Activated CD4-positive, alpha-beta T cell treated with anti-CD3 and anti-CD28 coated beads, Interleukin-2, amount 50 U/mL, for 16 hours (primary cell): ENCODE measurements at regions not wholly inside any gene's neighbourhood (a gene's known extent, or its start where the extent isn't known, plus 50 kb on each side); places are given as distances from the start of the nearest gene placed in this dataset.
A peak's percentile ranks its signal among the peaks of the same experiment; 100 is the strongest.
"Not testable (repeated sequence)": the region's sequence is repeated elsewhere in the genome, so short reads cannot be mapped to it uniquely, and the experiment has no call there.

Source experiments
- DNase-seq: peaks from one replicate; pipeline ENCODE4 v3.0.0-alpha.2; 2020

DNA sequence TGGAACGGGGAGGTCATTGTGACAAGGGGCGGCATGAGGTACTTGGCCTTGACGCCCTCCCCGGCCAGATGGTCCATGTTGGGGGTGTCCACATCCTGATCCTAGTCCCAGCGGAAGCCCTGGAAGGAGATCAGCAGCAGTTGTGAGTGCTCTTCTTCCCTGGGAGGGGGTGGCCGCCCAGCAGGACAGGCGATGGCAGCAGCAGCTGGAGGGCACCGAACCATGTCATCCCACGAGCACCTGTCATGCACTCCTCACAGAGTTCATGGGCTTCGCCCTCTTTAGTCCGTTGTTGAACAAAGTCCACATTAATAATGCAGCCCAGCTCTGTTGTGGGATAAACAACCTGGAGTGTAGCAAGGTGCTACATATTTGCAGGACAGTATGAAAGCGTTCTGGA lies 130.7 kb downstream of the UNC93B1 start:
- not testable (repeated sequence) for DNase-seq

DNA sequence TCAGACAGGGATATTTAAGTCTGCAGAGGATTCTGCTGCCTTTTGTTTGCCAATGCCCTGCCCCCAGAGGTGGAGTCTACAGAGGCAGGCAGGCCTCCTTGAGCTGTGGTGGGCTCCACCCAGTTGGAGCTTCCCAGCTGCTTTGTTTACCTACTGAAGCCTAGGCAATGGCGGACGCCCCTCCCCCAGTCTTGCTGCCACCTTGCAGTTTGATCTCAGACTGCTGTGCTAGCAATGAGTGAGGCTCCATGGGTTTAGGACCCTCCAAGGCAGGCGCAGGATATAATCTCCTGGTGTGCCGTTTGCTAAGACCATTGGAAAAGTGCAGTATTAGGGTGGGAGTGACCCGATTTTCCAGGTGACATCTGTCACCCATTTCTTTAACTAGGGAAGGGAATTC lies 132.7 kb downstream of the UNC93B1 start:
- DNase-seq: not testable (repeated sequence)

DNA sequence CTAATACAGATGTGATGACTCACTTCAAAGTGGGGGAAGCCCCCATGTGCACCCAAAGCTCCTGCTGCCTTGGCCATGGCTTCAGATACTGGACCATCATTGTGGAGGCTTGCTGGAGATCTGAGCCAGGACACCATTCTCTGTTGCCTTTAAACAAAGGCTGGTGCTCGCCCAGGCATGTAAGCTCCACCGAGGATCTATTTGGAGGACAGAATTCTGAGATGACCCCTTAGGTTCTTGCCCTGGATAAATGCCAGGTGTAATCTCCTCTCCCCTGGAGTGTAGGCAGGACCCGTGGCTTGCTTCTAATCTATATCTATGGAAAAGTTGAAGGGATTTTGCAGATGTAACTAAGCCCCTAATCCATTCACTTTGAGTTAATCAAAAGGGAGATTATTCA lies 141.0 kb downstream of the UNC93B1 start:
- not testable (repeated sequence) for DNase-seq

DNA sequence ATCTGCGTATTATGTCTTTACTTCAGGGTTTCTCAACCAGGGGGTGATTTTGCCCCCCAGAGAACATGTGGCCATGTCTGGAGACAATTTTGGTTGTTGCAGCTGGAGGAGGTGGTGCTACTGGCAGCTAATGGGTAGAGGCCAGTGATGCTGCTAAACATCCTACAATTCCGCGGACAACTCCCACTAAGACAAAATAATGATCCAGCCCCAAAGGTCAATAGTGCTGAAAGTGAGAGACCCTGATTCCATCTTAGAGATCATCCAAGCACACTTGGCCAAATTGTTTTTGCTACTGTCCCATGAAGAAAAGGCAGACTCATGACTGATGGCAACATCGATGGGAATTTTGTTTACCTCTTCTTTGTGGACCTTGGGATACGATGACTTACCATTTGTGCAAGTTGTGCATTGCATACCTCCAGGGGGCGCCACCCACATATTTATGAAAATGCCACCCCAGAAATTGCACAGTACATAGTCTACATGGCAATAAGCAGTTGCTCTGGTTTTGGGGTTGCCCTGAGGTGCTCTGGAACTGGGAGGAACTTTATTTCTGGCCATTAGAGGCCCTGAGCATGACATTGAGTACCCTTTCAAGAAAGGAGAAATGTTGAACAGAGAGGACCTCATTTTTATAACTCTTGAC lies 144.3 kb downstream of the UNC93B1 start:
- peak; percentile 42 for DNase-seq

DNA sequence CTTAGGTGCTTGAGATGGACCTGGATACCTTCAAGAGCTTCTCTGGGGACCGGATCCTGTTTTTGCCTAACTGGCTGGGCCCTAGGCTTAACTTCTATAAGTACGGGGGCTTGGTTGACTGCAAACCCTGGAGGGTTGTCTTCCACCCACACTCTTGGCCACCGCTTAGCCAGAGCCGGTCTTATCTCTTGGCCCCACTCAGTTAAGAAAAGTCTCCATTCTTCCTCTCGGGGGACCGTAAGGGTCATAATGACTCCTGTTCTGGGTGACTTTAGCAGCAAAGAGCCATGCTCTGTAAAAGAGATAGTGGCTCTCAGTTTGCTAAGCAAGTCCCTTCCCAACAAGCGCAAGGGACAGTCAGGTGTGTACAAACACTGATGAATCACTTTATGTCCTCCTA lies 153.2 kb downstream of the UNC93B1 start:
- DNase-seq: not testable (repeated sequence)

DNA sequence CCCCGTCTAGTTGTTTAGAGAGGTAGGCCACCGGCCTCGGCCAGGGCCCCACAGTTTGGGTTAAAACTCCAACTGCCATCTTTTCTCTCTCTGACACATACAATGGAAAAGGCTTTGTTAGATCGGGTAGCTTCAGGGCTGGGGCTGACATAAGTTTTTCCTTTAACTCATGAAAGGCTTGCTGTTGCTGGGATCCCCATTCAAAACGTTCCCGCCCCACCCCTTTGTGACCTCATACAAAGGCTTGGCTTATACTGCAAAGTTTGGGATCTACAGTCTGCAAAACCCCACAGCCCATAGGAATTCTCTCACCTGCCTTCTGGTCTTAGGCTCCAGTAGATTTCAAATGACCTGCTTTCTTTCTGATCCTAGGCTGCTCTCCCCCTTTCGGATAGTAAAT lies 154.1 kb downstream of the UNC93B1 start:
- DNase-seq: not testable (repeated sequence)

DNA sequence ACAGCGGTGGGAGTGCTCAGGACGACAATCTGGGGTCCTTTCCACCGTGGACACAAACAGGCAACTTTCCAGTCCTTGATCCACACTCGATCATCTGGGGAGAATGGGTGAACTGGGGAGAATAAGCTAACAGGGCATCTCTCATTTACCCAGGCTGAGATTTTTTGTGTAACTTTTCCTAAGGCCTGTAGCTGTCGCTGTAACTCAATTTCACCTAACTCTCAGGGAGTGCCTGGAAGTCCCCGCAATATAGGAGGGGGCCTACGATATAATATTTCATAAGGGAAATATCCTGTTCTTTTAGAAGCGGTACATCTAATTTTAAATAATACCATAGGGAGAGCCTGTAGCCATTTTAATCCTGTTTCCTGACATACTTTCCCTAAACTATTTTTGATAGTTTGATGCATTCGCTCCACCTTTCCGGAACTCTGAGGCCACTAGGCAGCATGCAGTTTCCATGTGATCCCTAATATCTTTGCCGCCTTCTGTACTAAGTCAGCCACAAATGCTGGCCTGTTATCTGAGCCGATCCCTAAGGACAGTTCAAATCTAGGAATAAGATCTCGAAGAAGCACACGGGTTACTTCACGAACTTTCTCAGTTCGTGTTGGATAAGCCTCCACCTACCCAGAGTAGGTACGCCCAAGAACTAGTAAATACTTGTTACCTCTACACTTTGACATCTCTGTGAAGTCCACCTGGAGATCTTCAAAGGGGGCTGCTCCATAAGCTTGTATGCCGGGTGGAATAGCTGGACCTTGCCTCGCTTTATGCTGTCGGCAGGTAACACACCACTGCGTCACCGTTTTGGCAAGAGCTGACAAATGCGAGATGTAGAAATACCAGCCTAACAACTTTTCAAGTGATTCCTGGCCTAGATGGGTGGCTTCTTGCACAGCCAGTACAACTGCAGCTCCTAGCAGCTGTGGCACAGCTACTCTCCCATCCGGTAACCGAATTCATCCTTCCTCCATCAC lies 155.7 kb downstream of the UNC93B1 start:
- DNase-seq: not testable (repeated sequence)

DNA sequence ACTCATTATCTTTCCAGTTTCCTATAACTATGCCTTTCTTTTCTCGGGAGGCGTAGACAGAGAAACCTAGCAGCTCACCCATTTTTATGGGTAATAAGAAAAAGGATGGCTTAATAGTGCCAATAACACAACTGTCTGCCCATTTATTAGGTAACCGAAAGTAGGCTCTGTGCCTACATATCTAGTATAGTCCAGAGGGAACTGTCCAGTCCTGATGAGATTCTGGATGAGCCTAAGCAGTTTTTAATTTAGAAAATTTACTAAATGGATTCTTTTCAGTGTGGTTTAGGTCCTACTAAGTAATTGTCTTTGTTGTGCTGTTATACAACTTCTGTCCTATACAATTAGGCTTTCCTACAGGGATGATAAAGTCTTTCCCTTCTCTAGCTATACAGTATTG lies 157.6 kb downstream of the UNC93B1 start:
- DNase-seq: not testable (repeated sequence)

DNA sequence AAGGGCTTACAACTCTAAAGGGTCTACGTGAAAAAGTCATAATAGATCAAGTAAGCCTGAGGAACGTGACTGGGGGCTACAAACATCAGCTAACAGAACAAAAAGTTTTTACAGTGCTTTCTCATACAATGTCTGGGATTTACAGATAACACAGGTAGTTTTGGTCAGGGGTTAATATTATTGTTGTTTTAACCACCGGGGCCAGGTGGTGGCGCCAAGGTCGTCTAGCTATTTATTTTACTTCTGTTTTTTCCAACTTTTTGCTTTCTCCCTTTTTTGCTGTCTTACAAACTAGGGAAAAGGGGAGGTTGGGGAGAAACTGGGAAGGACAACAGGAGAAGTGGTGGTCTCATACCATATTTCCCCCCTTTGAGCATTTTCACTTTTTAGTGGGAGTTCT lies 158.6 kb downstream of the UNC93B1 start:
- not testable (repeated sequence) for DNase-seq

DNA sequence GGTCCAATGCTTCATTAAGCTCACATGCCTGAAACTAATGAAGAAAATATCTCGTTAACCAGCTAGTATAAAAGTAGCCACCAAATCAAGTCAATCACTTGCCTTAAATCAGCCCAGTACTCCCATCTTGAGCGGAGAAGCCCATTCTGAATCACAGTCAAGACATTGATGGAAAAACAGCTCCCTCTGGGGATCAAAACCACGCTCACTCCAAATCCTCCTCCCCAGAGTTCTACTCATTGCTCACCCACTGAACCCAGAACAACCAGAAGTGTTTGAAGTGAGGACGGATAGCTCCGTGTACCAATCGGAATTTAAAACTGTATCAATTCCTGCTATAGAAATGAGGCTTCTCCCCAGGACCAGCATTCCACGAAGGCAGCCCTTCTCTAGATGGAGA lies 163.3 kb downstream of the UNC93B1 start:
- not testable (repeated sequence) for DNase-seq

DNA sequence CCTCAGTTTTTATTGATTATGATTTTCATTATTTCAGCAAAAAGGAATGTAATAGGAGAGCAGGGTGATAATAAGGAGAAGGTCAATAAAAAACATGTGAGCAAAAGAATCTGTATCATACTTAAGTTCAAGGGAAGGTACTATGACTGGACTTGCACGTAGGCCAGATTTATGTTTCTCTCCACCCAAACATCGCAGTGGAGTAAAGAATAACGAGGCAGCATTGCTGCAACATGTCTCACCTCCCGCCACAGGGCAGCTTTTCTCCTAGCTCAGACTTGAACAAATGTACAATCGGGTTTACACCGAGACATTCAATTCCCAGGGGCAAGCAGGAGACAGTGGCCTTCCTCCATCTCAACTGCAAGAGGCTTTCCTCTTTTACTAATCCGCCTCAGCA lies 155.7 kb upstream of the ALDH3B2 start:
- not testable (repeated sequence) for DNase-seq

DNA sequence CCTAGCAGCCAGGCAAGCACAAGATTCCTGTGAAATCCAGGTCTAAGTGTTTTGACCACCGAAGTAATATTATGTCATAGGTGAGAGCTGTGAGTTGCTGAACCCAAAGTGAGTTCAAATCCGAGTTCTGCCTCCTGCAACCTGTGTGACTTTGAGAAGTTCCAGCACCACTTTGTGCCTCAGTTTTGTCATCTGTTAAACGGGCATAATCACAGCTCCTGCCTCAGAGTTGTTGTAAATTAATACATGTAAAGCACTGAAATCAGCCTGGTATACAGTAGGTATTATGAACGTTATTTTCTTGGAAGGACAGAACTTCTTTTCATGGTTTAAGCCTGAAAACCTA lies 152.5 kb upstream of the ALDH3B2 start:
- not testable (repeated sequence) for DNase-seq

DNA sequence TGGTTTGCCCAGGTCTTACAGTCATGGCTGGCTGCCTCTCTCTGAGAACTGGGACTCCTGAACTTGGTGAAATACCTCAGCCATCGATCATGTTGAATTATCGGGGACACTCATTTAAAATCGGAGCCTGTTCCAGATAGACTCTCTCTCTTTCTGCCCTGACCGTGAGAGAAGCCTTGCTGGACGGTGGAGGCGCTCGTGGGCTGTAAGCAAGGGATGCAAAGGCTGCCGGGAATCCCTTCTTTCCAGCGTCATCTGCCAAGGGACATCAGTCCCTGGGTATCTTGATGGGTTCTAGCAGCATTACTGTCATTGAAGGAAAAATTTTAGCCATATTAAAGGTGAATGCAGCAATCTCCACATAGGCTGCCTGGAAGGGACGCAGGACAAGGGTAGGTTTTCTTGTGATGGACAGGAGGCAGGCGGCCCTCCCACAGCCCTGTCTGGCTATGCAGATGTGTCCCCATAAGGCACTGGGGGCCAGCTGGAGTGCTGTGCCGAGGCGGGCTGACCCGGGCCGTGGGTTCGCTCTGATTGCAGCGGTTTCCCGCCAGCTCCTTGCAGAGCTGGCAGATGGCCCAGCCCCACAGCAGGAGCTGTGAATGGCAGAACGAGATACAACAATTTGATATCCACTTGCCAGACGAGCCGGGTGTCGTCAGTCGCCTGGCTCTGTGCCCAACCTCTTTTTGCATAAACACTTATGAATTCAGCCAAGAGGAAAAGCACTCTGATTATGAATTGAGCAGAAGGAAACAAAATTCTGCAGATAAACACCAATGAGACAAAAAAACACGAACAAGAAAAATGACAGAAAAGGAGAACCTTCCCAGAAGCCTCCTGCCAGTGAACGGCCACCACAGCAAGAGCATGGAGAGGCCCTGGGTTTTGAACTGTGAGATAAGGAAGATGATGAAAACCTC lies 151.9 kb upstream of the ALDH3B2 start:
- not testable (repeated sequence) for DNase-seq

DNA sequence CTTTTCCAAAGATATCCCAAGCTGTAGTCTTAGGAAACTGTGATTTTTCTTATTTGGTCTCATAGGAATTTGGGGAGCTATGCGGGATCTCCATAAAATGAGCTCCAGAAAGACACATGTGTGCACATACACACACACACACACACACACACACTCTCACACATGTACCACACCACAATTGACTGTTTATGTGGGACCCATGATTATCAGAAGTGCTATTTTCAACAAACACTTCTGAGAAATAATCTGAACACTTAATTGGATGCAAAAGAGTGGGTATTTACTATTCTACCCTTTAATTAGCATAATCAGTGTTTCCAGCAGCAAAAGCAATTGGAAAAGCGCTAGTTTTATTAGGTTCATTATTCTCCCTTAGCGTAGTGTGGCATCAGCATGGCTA lies 150.4 kb upstream of the ALDH3B2 start:
- DNase-seq: not testable (repeated sequence)

DNA sequence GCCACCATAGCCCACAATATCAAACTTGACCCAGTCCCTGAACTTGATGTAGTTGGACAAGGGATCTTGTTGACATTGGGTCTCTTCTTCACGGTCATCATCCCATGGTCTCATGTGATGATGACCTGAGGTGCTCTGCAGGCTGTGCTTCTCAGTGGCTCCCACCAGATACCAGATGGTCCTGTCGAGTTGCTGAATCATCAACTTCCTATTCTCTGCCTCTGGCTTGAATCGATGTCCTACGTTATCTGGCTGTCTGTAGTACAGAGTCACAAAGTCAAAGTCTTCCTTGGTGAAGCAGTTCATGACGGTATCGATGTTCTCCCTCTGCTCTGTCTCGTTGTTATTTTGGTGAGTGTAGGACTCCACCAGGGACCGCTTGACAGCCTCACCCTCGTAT lies 145.7 kb upstream of the ALDH3B2 start:
- DNase-seq: no peak

DNA sequence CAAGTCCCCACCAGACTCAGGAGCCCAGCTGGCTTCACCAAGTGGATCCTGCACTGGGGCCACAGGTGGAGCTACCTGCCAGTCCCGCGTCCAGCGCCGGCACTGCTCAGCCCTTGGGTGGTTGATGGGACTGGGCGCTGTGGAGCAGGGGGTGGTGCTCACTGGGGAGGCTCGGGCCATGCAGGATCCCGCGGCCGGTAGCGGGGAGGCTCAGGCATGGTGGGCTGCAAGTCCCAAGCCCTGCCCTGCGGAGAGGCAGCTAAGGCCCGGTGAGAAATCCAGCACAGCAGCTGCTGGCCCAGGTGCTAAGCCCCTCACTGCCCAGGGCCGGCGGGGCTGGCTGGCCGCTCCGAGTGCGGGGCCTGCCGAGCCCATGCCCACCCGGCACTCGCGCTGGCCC lies 143.1 kb upstream of the ALDH3B2 start:
- DNase-seq: not testable (repeated sequence)

DNA sequence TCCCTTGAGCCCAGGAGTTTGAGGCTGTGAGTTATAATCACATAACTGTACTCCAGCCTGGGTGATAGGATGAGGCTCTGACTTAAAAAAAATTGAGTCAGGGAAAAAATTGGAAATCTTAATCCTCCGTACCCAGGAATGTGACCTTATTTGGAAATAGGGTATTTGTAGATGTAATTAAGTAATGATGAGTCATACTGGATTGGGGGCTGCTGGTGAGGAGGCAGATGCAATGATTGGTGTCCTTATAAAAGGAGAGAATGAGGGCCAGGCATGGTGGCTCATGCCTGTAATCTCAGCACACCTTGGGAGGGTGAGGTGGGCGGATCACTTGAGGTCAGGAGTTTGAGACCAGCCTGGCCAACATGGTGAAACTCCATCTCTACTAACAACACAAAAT lies 134.9 kb upstream of the ALDH3B2 start:
- not testable (repeated sequence) for DNase-seq

DNA sequence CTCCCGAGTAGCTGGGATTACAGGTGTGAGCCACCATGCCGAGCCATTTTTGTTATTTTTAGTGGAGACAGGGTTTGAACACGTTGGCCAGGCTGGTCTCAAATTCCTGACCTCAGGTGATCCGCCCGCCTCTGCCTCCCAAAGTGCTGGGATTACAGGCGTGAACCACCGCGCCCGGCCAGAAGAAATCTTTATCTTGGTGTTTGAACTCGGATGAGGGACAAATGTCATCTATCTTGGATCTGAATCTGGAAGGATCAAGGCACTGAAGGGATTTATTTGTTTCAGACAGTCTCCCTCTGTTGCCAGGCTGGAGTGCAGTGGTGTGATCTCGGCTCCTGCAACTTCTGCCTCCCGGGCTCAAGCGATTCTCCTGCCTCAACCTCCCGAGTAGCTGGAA lies 133.5 kb upstream of the ALDH3B2 start:
- not testable (repeated sequence) for DNase-seq

DNA sequence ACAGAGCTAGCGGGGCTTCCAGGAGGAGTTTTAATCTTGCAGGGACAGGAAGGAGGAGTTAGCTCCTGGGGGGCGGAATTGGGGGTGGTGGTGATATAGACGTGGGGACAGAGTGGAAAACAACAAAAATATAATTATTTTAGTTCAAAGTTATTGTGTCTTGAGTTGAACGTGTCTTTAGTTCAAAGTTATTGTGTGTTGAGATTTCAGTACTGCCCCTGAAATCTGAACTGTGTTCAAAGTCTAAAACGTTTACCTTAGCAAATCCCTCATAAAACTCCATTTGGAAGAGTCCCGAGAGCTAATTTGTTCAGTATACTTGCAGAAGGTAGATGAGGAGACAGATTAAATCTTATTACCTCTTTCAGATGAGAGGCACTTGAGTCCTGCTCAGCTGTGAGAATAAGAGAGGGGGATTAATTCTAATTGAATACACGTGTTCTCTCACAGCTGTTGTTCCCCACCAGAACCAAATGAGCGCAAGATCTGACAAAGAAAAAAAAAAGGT lies 132.4 kb upstream of the ALDH3B2 start:
- not testable (repeated sequence) for DNase-seq

DNA sequence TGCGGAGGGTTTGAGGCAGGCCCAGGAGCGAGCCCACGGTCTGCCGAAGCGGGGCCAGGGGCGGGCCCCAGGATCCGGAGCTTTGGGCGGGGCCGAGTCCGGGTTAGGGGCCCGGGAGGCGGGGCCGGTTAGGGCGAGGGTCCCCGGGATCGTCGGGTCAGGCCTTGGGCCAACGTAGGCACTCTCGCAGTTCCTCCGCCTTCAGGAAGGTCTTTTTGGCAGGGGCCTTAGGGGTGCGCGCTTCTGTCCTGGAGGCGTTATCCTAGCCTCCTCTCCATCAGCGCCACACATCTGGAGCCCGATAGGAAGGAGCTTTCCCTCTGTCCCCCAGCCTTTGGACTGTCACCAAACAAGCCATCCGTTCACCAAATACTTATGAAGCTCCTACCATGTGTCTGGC lies 131.8 kb upstream of the ALDH3B2 start:
- DNase-seq: not testable (repeated sequence)

DNA sequence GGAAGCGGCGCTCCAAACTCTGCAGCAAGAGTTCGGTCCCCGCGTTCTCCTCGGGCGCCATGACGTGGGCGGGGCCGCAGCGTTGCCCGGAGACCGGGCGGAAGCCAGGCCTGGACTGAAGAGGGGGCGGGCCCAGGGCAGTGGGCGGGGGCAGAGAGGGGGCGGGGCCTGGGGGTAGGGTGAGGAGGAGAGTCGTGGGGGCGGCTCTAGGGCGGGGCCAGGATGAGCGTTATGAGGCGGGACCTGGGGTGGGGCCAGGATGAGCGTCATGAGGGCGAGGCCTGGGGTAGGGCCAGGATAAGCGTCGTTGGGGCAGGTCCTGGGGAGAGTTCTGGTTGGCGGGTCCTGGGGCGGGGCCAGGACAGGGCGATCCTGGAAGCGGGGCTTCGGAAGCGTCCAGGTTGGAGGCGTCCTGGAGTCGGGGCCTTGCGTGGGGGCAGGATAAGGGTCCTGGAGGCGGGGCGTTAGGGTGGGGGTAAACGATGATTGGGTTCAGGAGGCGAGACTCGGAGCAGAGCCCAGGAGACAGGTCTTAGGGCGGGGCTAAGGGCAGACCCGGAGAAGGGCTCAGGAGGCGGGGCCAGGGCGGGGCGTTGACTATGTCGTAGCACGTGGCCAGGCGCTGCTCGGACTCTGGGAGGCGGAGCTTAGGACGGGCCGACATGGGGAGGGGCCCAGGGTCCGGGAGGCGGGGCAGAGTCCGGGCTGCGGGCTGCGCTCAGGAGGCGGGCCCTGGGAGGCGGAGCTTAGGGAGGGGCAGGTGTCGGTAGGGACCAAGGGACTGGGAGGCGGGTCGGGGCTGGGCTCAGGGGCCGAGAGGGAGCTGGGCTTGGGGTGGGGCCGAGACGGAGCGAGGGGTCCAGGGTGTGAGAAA lies 131.1 kb upstream of the ALDH3B2 start:
- DNase-seq: peak; percentile 99
